ENCODE measurements at regions not wholly inside any gene's neighbourhood (a gene's known extent, or its start where the extent isn't known, plus 50 kb on each side); places are given as distances from the start of the nearest gene placed in this dataset.

GRCh38 chr21:14866859-14867765 lies 197.7 kb downstream of the NRIP1 start:
- DNase-seq (ENCODE audit: insufficient read length) (no peak), FAIRE-seq (no peak)
- TF ChIP-seq POLR2A (IDR thresholded peaks at IDR 0.05; ENCODE audit: low read depth, low read length), result no peak
- no peak for TF ChIP-seq POLR2AphosphoS5 (IDR thresholded peaks at IDR 0.05; ENCODE audit: low read depth, low read length)

- no peak for FAIRE-seq
- TF ChIP-seq TAF1 (IDR thresholded peaks at IDR 0.05; ENCODE audit: borderline replicate concordance, low read depth, low read length) (no peak), POLR2A (IDR thresholded peaks at IDR 0.05; ENCODE audit: low read depth, low read length) (no peak), POLR2AphosphoS5 (IDR thresholded peaks at IDR 0.05; ENCODE audit: low read depth, low read length) (no peak)
- no peak for DNase-seq (ENCODE audit: insufficient read length)
Observed at GRCh38 chr21:14864211-14865021, 200.4 kb downstream of the NRIP1 start.

- FAIRE-seq (no peak), DNase-seq (ENCODE audit: insufficient read length) (no peak)
- TF ChIP-seq TAF1 (IDR thresholded peaks at IDR 0.05; ENCODE audit: borderline replicate concordance, low read depth, low read length) (no peak), POLR2A (IDR thresholded peaks at IDR 0.05; ENCODE audit: low read depth, low read length) (no peak), POLR2AphosphoS5 (IDR thresholded peaks at IDR 0.05; ENCODE audit: low read depth, low read length) (no peak)
Observed at GRCh38 chr21:14863745-14864210, 201.0 kb downstream of the NRIP1 start.

GRCh38 chr21:14862794-14863720 lies 201.7 kb downstream of the NRIP1 start:
- no peak for TF ChIP-seq TAF1 (IDR thresholded peaks at IDR 0.05; ENCODE audit: borderline replicate concordance, low read depth, low read length)
- TF ChIP-seq POLR2A (IDR thresholded peaks at IDR 0.05; ENCODE audit: low read depth, low read length), result no peak
- no peak for TF ChIP-seq POLR2AphosphoS5 (IDR thresholded peaks at IDR 0.05; ENCODE audit: low read depth, low read length)
- no peak for FAIRE-seq
- DNase-seq (ENCODE audit: insufficient read length), result no peak

GRCh38 chr21:14858311-14858710 lies 206.5 kb downstream of the NRIP1 start:
- DNase-seq (ENCODE audit: insufficient read length), result no peak
- TF ChIP-seq POLR2A (IDR thresholded peaks at IDR 0.05; ENCODE audit: low read depth, low read length) (no peak), TAF1 (IDR thresholded peaks at IDR 0.05; ENCODE audit: borderline replicate concordance, low read depth, low read length) (no peak), POLR2AphosphoS5 (IDR thresholded peaks at IDR 0.05; ENCODE audit: low read depth, low read length) (no peak)
- FAIRE-seq, result no peak

GRCh38 chr21:14857529-14857928 lies 207.3 kb downstream of the NRIP1 start:
- TF ChIP-seq TAF1 (IDR thresholded peaks at IDR 0.05; ENCODE audit: borderline replicate concordance, low read depth, low read length), result no peak
- no peak for TF ChIP-seq POLR2A (IDR thresholded peaks at IDR 0.05; ENCODE audit: low read depth, low read length)
- no peak for TF ChIP-seq POLR2AphosphoS5 (IDR thresholded peaks at IDR 0.05; ENCODE audit: low read depth, low read length)
- FAIRE-seq, result no peak
- DNase-seq (ENCODE audit: insufficient read length), result no peak

- TF ChIP-seq POLR2AphosphoS5 (IDR thresholded peaks at IDR 0.05; ENCODE audit: low read depth, low read length) (no peak), TAF1 (IDR thresholded peaks at IDR 0.05; ENCODE audit: borderline replicate concordance, low read depth, low read length) (no peak), POLR2A (IDR thresholded peaks at IDR 0.05; ENCODE audit: low read depth, low read length) (no peak)
- DNase-seq (ENCODE audit: insufficient read length) (no peak), FAIRE-seq (no peak)
Observed at GRCh38 chr21:14850394-14850793, 214.4 kb downstream of the NRIP1 start.

GRCh38 chr21:14846621-14847020 lies 218.2 kb downstream of the NRIP1 start:
- no peak for FAIRE-seq
- no peak for DNase-seq (ENCODE audit: insufficient read length)
- TF ChIP-seq TAF1 (IDR thresholded peaks at IDR 0.05; ENCODE audit: borderline replicate concordance, low read depth, low read length) (no peak), POLR2AphosphoS5 (IDR thresholded peaks at IDR 0.05; ENCODE audit: low read depth, low read length) (no peak), POLR2A (IDR thresholded peaks at IDR 0.05; ENCODE audit: low read depth, low read length) (no peak)

GRCh38 chr21:14844001-14844400 lies 220.8 kb downstream of the NRIP1 start:
- no peak for FAIRE-seq
- TF ChIP-seq POLR2AphosphoS5 (IDR thresholded peaks at IDR 0.05; ENCODE audit: low read depth, low read length) (no peak), POLR2A (IDR thresholded peaks at IDR 0.05; ENCODE audit: low read depth, low read length) (no peak), TAF1 (IDR thresholded peaks at IDR 0.05; ENCODE audit: borderline replicate concordance, low read depth, low read length) (no peak)

GRCh38 chr21:14842601-14843000 lies 222.2 kb downstream of the NRIP1 start:
- no peak for TF ChIP-seq POLR2A (IDR thresholded peaks at IDR 0.05; ENCODE audit: low read depth, low read length)
- no peak for TF ChIP-seq TAF1 (IDR thresholded peaks at IDR 0.05; ENCODE audit: borderline replicate concordance, low read depth, low read length)
- FAIRE-seq, result no peak

More at GRCh38 chr21:14844001-14844400, 220.8 kb downstream of the NRIP1 start:
- no peak for DNase-seq (ENCODE audit: insufficient read length)

More at GRCh38 chr21:14842601-14843000, 222.2 kb downstream of the NRIP1 start:
- no peak for DNase-seq (ENCODE audit: insufficient read length)
